ENCODE measurements at regions not wholly inside any gene's neighbourhood (a gene's known extent, or its start where the extent isn't known, plus 50 kb on each side); places are given as distances from the start of the nearest gene placed in this dataset.
"Not testable (repeated sequence)": the region's sequence is repeated elsewhere in the genome, so short reads cannot be mapped to it uniquely, and the experiment has no call there.

- DNase-seq (ENCODE audit: low read depth); H3K4me3 ChIP-seq (ENCODE audit: low read depth, low read length); POLR2A ChIA-PET; H3K36me3 ChIP-seq (ENCODE audit: control insufficient read depth, insufficient read depth, low read length); H3K27me3 ChIP-seq (ENCODE audit: control insufficient read depth, insufficient read depth, low read length); CTCF ChIA-PET: not testable (repeated sequence)
Observed at GRCh38 chr9:42364410-42365243, 181.2 kb downstream of the SPATA31A6 start.

DNA sequence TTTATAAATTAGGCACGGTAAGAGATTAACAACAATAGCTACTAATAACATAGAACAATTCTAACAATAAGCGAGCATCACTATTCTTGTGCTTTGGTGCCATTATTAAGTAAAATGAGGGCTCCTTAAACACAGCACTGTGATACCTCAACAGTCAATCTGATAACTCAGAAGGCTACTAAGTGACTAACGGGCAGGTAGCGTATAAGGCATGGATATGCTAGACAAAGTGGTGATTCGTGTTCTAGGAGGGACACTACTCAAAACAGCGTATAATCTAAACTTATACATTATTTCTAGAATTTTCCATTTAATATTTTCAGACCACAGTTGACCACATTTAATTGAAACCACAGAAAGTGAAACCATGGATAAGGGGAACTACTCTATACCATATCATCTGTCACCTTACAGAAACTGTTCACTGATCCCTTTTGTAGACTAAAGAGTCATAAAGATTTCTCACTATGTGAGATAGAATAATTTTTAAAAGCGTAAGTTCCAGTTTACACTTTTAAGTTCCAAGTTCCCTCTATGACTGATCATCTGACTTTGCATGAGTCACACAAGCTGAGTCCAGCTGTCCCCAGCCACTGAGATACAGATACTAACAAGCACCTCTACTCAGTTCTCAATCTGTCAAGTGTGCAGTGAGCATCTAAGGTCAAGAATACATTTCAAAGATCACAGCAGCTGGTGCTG lies 181.9 kb downstream of the SPATA31A6 start:
- H3K4me3 ChIP-seq (ENCODE audit: low read depth, low read length); CTCF ChIA-PET; POLR2A ChIA-PET; DNase-seq (ENCODE audit: low read depth); H3K27me3 ChIP-seq (ENCODE audit: control insufficient read depth, insufficient read depth, low read length); H3K36me3 ChIP-seq (ENCODE audit: control insufficient read depth, insufficient read depth, low read length): not testable (repeated sequence)

- H3K36me3 ChIP-seq (ENCODE audit: control insufficient read depth, insufficient read depth, low read length); POLR2A ChIA-PET; H3K27me3 ChIP-seq (ENCODE audit: control insufficient read depth, insufficient read depth, low read length); DNase-seq (ENCODE audit: low read depth); CTCF ChIA-PET; H3K4me3 ChIP-seq (ENCODE audit: low read depth, low read length): not testable (repeated sequence)
Observed at GRCh38 chr9:42368279-42368881, 184.9 kb downstream of the SPATA31A6 start.

DNA sequence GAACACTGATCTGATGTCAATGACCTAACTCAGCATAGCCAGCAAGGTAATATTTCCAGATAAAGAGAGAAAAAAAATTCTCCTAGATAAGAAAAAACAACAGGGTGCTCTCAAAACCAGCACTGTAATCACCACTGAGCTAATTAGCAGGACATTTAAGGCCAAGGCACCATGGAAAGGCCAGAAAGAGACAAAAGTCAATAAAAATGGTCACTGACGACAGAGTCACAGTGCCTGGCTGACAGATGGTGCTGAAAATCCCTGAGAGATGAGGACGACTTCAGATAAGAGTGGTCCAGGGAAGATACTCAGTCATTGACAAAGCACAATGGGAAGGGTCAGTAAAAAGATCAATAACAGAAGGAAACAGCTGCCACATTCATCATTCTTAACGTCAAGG lies 186.7 kb downstream of the SPATA31A6 start:
- CTCF ChIA-PET; H3K4me3 ChIP-seq (ENCODE audit: low read depth, low read length); H3K36me3 ChIP-seq (ENCODE audit: control insufficient read depth, insufficient read depth, low read length); H3K27me3 ChIP-seq (ENCODE audit: control insufficient read depth, insufficient read depth, low read length); DNase-seq (ENCODE audit: low read depth); POLR2A ChIA-PET: not testable (repeated sequence)

DNA sequence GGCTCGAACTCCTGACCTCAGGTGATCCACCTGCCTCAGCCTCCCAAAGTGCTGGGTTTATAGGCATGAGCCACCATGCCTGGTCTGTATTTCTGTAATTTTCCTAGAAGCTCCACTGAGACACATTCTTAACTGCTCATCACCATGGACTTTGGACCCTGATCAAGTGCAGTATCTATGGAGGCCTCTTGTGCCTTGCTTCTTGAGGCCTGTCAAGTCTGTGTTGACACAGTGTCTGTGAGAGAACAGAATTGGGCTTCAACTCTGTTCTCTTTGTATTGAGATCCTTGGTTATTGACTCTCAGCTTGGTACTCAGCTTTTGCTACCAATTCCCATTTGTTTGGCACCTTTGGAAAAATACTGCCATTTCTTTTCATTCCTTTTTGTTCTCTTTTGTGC lies 188.0 kb downstream of the SPATA31A6 start:
- CTCF ChIA-PET; H3K4me3 ChIP-seq (ENCODE audit: low read depth, low read length); H3K27me3 ChIP-seq (ENCODE audit: control insufficient read depth, insufficient read depth, low read length); POLR2A ChIA-PET; DNase-seq (ENCODE audit: low read depth); H3K36me3 ChIP-seq (ENCODE audit: control insufficient read depth, insufficient read depth, low read length): not testable (repeated sequence)

DNA sequence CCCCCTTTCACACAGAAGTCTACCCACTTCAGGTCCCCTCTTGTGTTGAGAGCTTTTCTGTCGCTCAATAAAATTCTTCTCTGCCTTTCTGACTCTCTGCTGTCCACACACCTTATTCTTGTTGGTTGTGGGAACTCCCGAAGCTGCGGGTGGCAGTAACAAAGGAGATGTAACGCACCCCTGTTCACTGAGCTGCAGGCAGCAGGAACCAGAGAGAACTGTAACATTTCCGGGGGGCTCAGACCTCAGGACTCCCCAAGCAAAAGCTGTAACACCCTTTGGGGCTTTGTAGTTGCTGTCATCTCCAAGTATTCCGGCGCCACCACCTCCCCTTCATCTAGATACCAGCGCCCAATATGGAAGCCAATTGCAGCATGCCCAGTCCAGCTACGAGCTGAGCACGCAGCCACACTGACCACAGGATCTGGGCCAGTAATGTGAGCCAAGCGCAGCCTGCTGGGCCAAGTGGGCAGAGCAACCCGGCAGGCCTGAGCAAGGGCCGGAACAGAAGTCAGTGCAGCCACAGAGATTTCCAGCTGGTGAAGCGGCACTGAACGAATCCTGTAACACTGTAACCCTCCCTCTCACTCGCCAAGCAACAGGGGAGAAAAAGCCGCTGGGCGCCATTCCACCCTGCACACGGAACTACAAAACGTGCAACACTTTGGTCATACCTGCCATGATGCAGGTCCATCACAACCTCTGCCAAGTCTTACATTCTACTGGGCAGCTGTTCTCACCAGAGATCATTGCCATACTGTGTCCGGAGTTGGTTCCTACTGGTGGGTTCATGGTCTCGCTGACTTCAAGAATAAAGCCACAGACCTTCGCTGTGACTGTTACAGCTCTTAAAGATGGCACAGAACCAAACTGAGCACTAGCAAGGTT lies 194.3 kb downstream of the SPATA31A6 start:
- H3K4me3 ChIP-seq (ENCODE audit: low read depth, low read length); POLR2A ChIA-PET; H3K36me3 ChIP-seq (ENCODE audit: control insufficient read depth, insufficient read depth, low read length); H3K27me3 ChIP-seq (ENCODE audit: control insufficient read depth, insufficient read depth, low read length); CTCF ChIA-PET; DNase-seq (ENCODE audit: low read depth): not testable (repeated sequence)

- POLR2A ChIA-PET = no interaction called here
- H3K27me3 ChIP-seq (ENCODE audit: control insufficient read depth, insufficient read depth, low read length) = no peaks in the 10 kb centered on the region
- H3K4me3 ChIP-seq (ENCODE audit: low read depth, low read length) = no peak overlapping the region
- DNase-seq (ENCODE audit: low read depth) = no peak
- no peaks in the 10 kb centered on the region for H3K36me3 ChIP-seq (ENCODE audit: control insufficient read depth, insufficient read depth, low read length)
- CTCF ChIA-PET = no interaction called here
- TF ChIP-seq CTCF (IDR thresholded peaks at IDR 0.05; ENCODE audit: insufficient read depth, low read depth, low read length) = no peak
Observed at GRCh38 chr9:42378418-42378815, 195.0 kb downstream of the SPATA31A6 start.

DNA sequence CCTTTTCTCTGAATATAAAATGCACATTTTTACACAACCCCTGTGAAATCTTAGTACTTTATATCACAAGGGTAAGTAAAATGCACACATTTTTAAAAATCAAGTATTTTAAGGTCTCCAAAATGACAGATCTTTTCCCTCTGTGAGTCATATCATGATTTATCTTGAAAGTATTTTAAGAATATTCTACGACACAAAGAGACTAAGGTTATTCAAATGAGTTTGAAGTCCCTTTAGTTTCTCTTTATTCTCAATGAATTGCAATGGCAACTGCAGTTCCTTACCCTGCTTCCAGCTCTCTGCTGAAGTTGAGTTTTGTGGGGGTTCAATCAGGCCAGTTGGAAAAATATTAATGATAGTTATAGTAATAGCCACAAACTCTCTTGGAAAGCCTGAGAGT lies 196.1 kb downstream of the SPATA31A6 start:
- POLR2A ChIA-PET; DNase-seq (ENCODE audit: low read depth); CTCF ChIA-PET; H3K27me3 ChIP-seq (ENCODE audit: control insufficient read depth, insufficient read depth, low read length); H3K36me3 ChIP-seq (ENCODE audit: control insufficient read depth, insufficient read depth, low read length); H3K4me3 ChIP-seq (ENCODE audit: low read depth, low read length): not testable (repeated sequence)

DNA sequence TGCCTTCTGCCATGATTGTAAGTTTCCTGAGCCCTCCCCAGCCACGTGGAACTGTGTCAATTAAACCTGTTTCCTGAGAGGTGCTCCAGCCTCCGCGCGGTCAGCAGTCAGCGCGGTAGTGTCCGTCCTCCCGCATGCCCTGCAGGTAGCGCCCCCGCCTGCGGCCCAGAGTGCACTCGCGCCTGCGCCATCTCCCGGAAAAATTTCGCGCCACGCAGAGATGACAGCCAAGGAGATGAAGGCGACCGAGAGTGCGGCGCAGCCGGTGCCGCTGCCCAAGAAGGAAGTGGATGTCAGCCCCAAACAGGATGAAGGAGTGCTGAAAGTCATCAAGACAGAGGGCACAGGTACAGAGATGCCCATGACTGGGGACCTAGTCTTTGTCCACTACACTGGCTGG lies 201.1 kb downstream of the SPATA31A6 start:
- H3K27me3 ChIP-seq (ENCODE audit: control insufficient read depth, insufficient read depth, low read length); DNase-seq (ENCODE audit: low read depth); POLR2A ChIA-PET; H3K36me3 ChIP-seq (ENCODE audit: control insufficient read depth, insufficient read depth, low read length); CTCF ChIA-PET; H3K4me3 ChIP-seq (ENCODE audit: low read depth, low read length): not testable (repeated sequence)

DNA sequence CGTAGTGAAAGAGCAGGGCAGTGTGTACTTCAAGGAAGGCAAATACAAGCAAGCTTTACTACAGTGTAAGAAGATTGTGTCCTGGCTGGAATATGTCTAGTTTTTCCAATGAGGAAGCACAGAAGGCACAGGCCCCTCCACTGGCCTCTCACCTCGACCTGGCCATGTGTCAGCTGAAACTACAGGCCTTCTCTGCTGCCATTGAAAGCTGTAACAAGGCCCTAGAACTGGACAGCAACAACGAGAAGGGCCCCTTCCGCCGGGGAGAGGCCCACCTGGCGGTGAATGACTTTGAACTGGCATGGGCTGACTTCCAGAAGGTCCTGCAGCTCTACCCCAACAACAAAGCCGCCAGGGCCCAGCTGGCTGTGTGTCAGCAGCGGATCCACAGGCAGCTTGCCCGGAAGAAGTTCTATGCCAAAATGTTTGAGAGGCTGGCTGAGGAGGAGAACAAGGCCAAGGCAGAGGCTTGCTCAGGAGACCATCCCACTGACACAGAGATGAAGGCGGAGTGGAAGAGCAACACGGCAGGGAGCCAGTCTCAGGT lies 202.2 kb downstream of the SPATA31A6 start:
- H3K4me3 ChIP-seq (ENCODE audit: low read depth, low read length); H3K36me3 ChIP-seq (ENCODE audit: control insufficient read depth, insufficient read depth, low read length); POLR2A ChIA-PET; CTCF ChIA-PET; DNase-seq (ENCODE audit: low read depth); H3K27me3 ChIP-seq (ENCODE audit: control insufficient read depth, insufficient read depth, low read length): not testable (repeated sequence)

Data from BJ (cell line).